ENCODE measurements at regions not wholly inside any gene's neighbourhood (a gene's known extent, or its start where the extent isn't known, plus 50 kb on each side); places are given as distances from the start of the nearest gene placed in this dataset.
"Not testable (repeated sequence)": the region's sequence is repeated elsewhere in the genome, so short reads cannot be mapped to it uniquely, and the experiment has no call there.

GRCh38 chr3:144966560-144966959 lies 994.9 kb downstream of the DIPK2A start:
- Histone ChIP-seq H3K9me2 (ENCODE audit: insufficient read depth, low read length) (no peaks in the 10 kb centered on the region), H2AFZ (ENCODE audit: low read depth, low read length) (no peak overlapping the region), H3K36me3 (ENCODE audit: insufficient read depth, low read length) (no peaks in the 10 kb centered on the region), H4K20me1 (ENCODE audit: insufficient read depth) (no peaks in the 10 kb centered on the region), H3K4me3 (ENCODE audit: low read length) (no peak overlapping the region), H3K9me3 (ENCODE audit: low read length) (no peaks in the 10 kb centered on the region), H3K27me3 (ENCODE audit: insufficient read depth, low read depth, low read length) (no peaks in the 10 kb centered on the region), H3K4me2 (ENCODE audit: low read length) (no peak overlapping the region), H3F3A (ENCODE audit: insufficient read depth, low read length, poor library complexity, severe bottlenecking) (no peaks in the 10 kb centered on the region), H3K79me2 (replicated peaks; ENCODE audit: insufficient read depth, low read length) (no peaks in the 10 kb centered on the region), H3K9ac (ENCODE audit: low read length) (no peak overlapping the region), H3K27ac (ENCODE audit: low read length) (no peak overlapping the region)
- TF ChIP-seq CTCF (IDR thresholded peaks at IDR 0.05; ENCODE audit: poor library complexity, severe bottlenecking) (no peak), SMC3 (conservative IDR thresholded peaks at IDR 0.05; ENCODE audit: poor library complexity) (no peak), REST (IDR thresholded peaks at IDR 0.05; ENCODE audit: borderline replicate concordance) (no peak), EP300 (conservative IDR thresholded peaks at IDR 0.05; ENCODE audit: poor library complexity, severe bottlenecking) (no peak), POLR2AphosphoS5 (IDR thresholded peaks at IDR 0.05) (no peak), EZH2 (IDR thresholded peaks at IDR 0.05; ENCODE audit: borderline replicate concordance, insufficient read depth, low read length, poor library complexity, severe bottlenecking) (no peak), MXI1 (conservative IDR thresholded peaks at IDR 0.05; ENCODE audit: poor library complexity, severe bottlenecking) (no peak)

- no peak overlapping the region for H3K4me3 ChIP-seq (ENCODE audit: low read length)
- no peaks in the 10 kb centered on the region for H3K36me3 ChIP-seq (ENCODE audit: insufficient read depth, low read length)
- no peaks in the 10 kb centered on the region for H4K20me1 ChIP-seq (ENCODE audit: insufficient read depth)
- H3F3A ChIP-seq (ENCODE audit: insufficient read depth, low read length, poor library complexity, severe bottlenecking), result no peaks in the 10 kb centered on the region
- no peak overlapping the region for H3K9ac ChIP-seq (ENCODE audit: low read length)
- H3K9me2 ChIP-seq (ENCODE audit: insufficient read depth, low read length), result no peaks in the 10 kb centered on the region
- no peaks in the 10 kb centered on the region for H3K79me2 ChIP-seq (replicated peaks; ENCODE audit: insufficient read depth, low read length)
- TF ChIP-seq RAD21 (conservative IDR thresholded peaks at IDR 0.05), result no peak
- TF ChIP-seq REST (IDR thresholded peaks at IDR 0.05; ENCODE audit: borderline replicate concordance), result no peak
- TF ChIP-seq CTCF (IDR thresholded peaks at IDR 0.05; ENCODE audit: poor library complexity, severe bottlenecking), result no peak
- TF ChIP-seq EP300 (conservative IDR thresholded peaks at IDR 0.05; ENCODE audit: poor library complexity, severe bottlenecking), result no peak
- no peak for TF ChIP-seq POLR2AphosphoS5 (IDR thresholded peaks at IDR 0.05)
- no peak for TF ChIP-seq EZH2 (IDR thresholded peaks at IDR 0.05; ENCODE audit: borderline replicate concordance, insufficient read depth, low read length, poor library complexity, severe bottlenecking)
- TF ChIP-seq TAF1 (IDR thresholded peaks at IDR 0.05; ENCODE audit: low read depth), result no peak
- TF ChIP-seq SMC3 (conservative IDR thresholded peaks at IDR 0.05; ENCODE audit: poor library complexity), result no peak
- TF ChIP-seq MXI1 (conservative IDR thresholded peaks at IDR 0.05; ENCODE audit: poor library complexity, severe bottlenecking), result no peak
- H3K9me3 ChIP-seq (ENCODE audit: low read length), result no peaks in the 10 kb centered on the region
- H3K27ac ChIP-seq (ENCODE audit: low read length), result no peak overlapping the region
- H3K27me3 ChIP-seq (ENCODE audit: insufficient read depth, low read depth, low read length), result no peaks in the 10 kb centered on the region
- no peak overlapping the region for H3K4me2 ChIP-seq (ENCODE audit: low read length)
- no peak overlapping the region for H2AFZ ChIP-seq (ENCODE audit: low read depth, low read length)
Measured at GRCh38 chr3:144968750-144969350, 997.2 kb downstream of the DIPK2A start.

GRCh38 chr3:144984481-144984880 lies 1012.9 kb downstream of the DIPK2A start:
- not testable (repeated sequence) for H3K4me2 ChIP-seq (ENCODE audit: low read length); H3K9me3 ChIP-seq (ENCODE audit: low read length); H3K9me2 ChIP-seq (ENCODE audit: insufficient read depth, low read length); H3K4me3 ChIP-seq (ENCODE audit: low read length); H3K27ac ChIP-seq (ENCODE audit: low read length); H2AFZ ChIP-seq (ENCODE audit: low read depth, low read length); H3K27me3 ChIP-seq (ENCODE audit: insufficient read depth, low read depth, low read length); H3K36me3 ChIP-seq (ENCODE audit: insufficient read depth, low read length); H4K20me1 ChIP-seq (ENCODE audit: insufficient read depth); H3F3A ChIP-seq (ENCODE audit: insufficient read depth, low read length, poor library complexity, severe bottlenecking); H3K9ac ChIP-seq (ENCODE audit: low read length); H3K79me2 ChIP-seq (replicated peaks; ENCODE audit: insufficient read depth, low read length)
